Thyroid gland (tissue), 4 donors: ENCODE measurements at regions not wholly inside any gene's neighbourhood (a gene's known extent, or its start where the extent isn't known, plus 50 kb on each side); places are given as distances from the start of the nearest gene placed in this dataset.
A peak's percentile ranks its signal among the peaks of the same experiment; 100 is the strongest.

Experiments
- DNase-seq, 2 donors: peaks; one replicate each; pipeline ENCODE4 v3.0.0-alpha.2; 2019
- H3K27ac ChIP-seq, 3 donors: fragments of 200-600 bp; sonication (generic); 1 replicate in 2 of 3; 2 replicates in 1 of 3; pipeline ENCODE4 v1.5.1; 2016 to 2019; ENCODE audit warnings: mild to moderate bottlenecking in 1 of 3, moderate library complexity in 1 of 3
- H3K27me3 ChIP-seq: fragments of 200-600 bp; sonication (generic); one replicate; pipeline ENCODE4 v1.5.1; 2019
- H3K36me3 ChIP-seq, 2 donors: fragments of 200-600 bp; sonication (generic); one replicate each; pipeline ENCODE4 v1.5.1; 2016 to 2019
- H3K4me1 ChIP-seq, 2 donors: fragments of 200-600 bp; sonication (generic); one replicate each; pipeline ENCODE4 v1.5.1; 2017 to 2019
- H3K4me3 ChIP-seq, 3 donors: fragments of 200-600 bp; sonication (generic); replicated peaks in 1 of 3; 1 replicate in 2 of 3; 2 replicates in 1 of 3; pipeline ENCODE4 v1.5.1; 2016; ENCODE audit warnings: mild to moderate bottlenecking in 1 of 3
- H3K9me3 ChIP-seq: fragments of 200-600 bp; sonication (generic); one replicate; pipeline ENCODE4 v1.5.1; 2017
- CTCF ChIP-seq, 6 experiments: fragments of 200-600 bp in 3 of 6; fragments of 450-650 bp in 3 of 6; sonication (generic) in 3 of 6; IDR thresholded peaks; one replicate each; pipeline ENCODE4 v1.5.1; 2016 to 2019; ENCODE audit warnings: antibody characterized with exemption in 6 of 6, mild to moderate bottlenecking in 2 of 6, inconsistent platforms in 1 of 6, moderate library complexity in 1 of 6
- POLR2A ChIP-seq, 2 donors: fragments of 450-650 bp; IDR thresholded peaks; one replicate each; pipeline ENCODE4 v1.6.1; 2017; ENCODE audit warnings: antibody characterized with exemption in 2 of 2, mild to moderate bottlenecking in 2 of 2, moderate library complexity in 1 of 2
- WGBS, 2 donors: methylation state at CpG; one replicate each; pipeline ENCODE4 v1.1.5; 2017; 5-methylcytosine and 5-hydroxymethylcytosine counted together
- intact Hi-C: fragments of 100-400 bp; cut with DNase I; formaldehyde crosslinking; loops from one replicate; pipeline ENCODE4 v1.15.1; 2023

DNA sequence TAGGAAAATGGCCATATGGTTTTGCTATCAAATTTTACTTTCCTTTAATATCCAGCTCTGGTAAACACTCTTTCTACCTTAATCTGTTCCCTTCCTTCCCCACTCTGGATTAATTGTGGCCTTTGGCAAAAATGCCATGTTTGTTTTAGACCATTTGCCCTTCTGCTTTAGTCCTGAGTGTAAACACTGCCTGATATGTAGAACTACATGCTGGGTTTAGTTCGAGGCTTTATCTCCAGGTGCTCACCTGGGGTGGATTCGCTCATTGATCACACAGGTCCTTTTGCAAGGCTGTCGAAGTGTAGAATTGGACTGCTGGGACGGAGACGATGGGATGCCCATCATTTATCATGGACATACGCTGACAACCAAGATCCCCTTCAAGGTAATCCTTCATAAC, 94.1 kb downstream of the NOC3L start:
- DNase-seq, result no peak
- WGBS, 2 donors, result 84 to 88% methylated on average over 6 of the region's 6 CpGs
- H3K36me3 ChIP-seq, result no peaks in the 10 kb centered on the region

DNA sequence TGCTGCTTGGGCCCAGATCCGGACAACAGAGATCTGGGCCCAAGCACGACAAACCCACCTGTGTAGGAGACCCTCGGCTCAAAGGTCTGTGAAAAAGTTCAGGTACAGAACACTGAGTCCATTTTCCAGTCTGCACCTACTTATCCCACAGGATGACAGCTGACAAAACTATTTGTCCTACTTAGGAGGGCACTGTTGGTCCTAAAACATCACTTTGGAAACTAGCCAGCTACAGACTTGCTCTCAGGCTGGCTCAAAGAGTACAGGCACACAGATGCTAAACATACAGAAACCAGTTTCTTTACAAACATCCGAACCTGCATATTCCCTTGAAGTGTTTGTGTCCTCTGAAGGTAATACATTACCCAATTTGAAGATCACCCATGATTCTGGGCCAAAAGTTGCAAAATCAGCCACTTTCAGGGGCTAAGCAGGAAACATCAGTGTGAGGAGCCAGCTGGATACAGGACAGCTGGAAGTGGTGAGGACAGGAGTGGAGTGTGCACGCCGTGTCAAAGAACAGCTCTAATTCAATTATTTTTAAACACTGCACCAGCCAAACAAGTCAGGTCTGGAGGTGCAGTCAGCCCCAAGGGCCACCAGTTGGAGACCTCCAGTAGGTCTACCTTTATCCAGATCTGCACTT, 88.5 kb downstream of the NOC3L start:
- H3K9me3 ChIP-seq, result no peaks in the 10 kb centered on the region
- DNase-seq, result peak; percentile 75 to 76
- 15 to 44% methylated on average over 4 to 6 of the region's 6 CpGs for WGBS, 2 donors
- intact Hi-C loops, result no loop called here
- H3K27me3 ChIP-seq, result no peaks in the 10 kb centered on the region
- no peaks in the 10 kb centered on the region for H3K36me3 ChIP-seq
- TF ChIP-seq POLR2A (IDR thresholded peaks at IDR 0.05) (no peak), CTCF (IDR thresholded peaks at IDR 0.05) (no peak)
- H3K27ac ChIP-seq, result peak overlapping the region; percentile 66 to 80 (median 69)
- peaks cover 18 to 30% of the 10 kb centered on the region in 2 donors for H3K4me1 ChIP-seq
- no peak overlapping the region for H3K4me3 ChIP-seq

More for the DNA sequence above, 94.1 kb downstream of the NOC3L start:
- TF ChIP-seq CTCF (IDR thresholded peaks at IDR 0.05), result no peak
- no peak for TF ChIP-seq POLR2A (IDR thresholded peaks at IDR 0.05)
- Histone ChIP-seq H3K27me3 (no peaks in the 10 kb centered on the region), H3K4me3 (no peak overlapping the region), H3K4me1 (peaks cover 0 to 7% of the 10 kb centered on the region in 2 donors), H3K9me3 (no peaks in the 10 kb centered on the region), H3K27ac (no peak overlapping the region)
- intact Hi-C loops, result no loop called here

DNA sequence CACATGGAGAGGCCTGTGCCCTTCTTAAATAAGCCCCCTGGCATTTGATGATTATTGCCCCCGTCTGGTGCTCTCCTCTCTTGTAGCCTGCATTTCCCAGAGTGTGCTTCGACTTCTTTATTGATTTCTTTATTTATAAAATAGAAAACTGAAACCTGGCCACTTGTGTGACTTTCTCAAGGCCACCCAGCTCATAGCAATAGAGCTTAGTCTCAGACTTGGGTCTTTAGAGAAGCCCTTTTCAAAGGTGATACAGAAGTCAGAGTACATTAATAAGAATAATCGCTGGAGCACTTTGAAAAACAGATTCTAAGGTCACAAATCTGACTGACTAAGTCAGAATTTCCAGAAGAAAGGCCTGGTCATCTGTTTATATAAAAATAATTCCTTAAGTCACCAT, 86.6 kb downstream of the NOC3L start:
- intact Hi-C loops, result no loop called here
- H3K27ac ChIP-seq, result peak overlapping the region in 1 of 3 donors; percentile 80

GRCh38 chr10:94277450-94277849, 85.3 kb downstream of the NOC3L start:
- intact Hi-C loops, result no loop called here
- no peak overlapping the region for H3K27ac ChIP-seq
- 84 to 88% methylated on average over 6 of the region's 6 CpGs for WGBS, 2 donors
- TF ChIP-seq POLR2A (IDR thresholded peaks at IDR 0.05) (no peak), CTCF (IDR thresholded peaks at IDR 0.05) (no peak)
- peaks cover 18 to 39% of the 10 kb centered on the region in 2 donors for H3K4me1 ChIP-seq
- DNase-seq, result no peak
- no peak overlapping the region for H3K4me3 ChIP-seq
- H3K36me3 ChIP-seq, result no peaks in the 10 kb centered on the region
- no peaks in the 10 kb centered on the region for H3K27me3 ChIP-seq
- no peaks in the 10 kb centered on the region for H3K9me3 ChIP-seq

More for the DNA sequence above, 86.6 kb downstream of the NOC3L start:
- no peak for DNase-seq
- Histone ChIP-seq H3K4me3 (no peak overlapping the region), H3K4me1 (peaks cover 18 to 39% of the 10 kb centered on the region in 2 donors), H3K9me3 (no peaks in the 10 kb centered on the region), H3K36me3 (no peaks in the 10 kb centered on the region), H3K27me3 (no peaks in the 10 kb centered on the region)
- 87 to 94% methylated on average over 3 of the region's 3 CpGs for WGBS, 2 donors
- TF ChIP-seq POLR2A (IDR thresholded peaks at IDR 0.05) (no peak), CTCF (IDR thresholded peaks at IDR 0.05) (no peak)

DNA sequence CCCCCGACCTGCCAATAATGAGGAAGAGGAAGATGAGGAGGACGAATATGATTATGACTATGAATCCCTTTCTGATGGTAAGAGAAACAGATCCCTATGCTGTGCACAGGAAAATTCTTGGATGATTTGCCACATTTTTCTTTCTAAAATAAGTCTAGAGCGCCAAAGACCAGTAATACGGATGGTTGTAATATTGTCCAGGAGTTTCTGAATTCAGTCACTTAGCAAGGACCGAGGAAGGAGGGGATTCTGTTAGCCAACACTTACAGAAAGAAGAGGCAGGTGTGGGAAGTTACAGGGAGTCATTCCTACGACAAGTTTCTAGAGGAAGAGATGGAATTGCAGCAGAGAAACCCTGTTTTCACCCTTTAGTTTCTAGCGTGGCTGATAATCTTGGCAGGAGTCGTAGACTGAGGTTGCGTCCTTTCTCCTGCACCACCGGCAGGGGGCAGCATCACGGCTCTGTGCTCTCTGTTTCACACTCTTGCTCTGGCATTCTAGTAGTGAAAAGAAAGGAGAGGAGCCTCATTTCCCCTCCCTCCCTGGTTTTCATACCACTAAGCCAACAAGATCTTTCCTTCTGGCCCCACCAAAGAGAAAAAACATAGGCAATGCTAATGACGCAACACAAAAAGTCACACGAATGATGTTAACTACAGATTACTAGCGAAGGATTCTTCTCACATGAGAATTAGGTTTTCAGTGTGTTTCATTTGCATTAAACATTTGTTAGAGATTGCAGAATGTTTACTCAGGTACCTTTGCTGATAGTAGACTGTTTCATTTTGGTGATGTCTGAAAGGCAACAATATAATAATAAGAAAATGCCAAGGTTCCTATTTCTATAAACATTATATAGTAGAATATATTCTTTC, 82.7 kb downstream of the NOC3L start:
- Histone ChIP-seq H3K27me3 (no peaks in the 10 kb centered on the region), H3K36me3 (no peaks in the 10 kb centered on the region), H3K4me3 (no peak overlapping the region), H3K27ac (no peak overlapping the region), H3K9me3 (no peaks in the 10 kb centered on the region), H3K4me1 (peaks cover 4 to 17% of the 10 kb centered on the region in 2 donors)
- WGBS, 2 donors, result 61 to 63% methylated on average over 14 of the region's 14 CpGs
- peak; percentile 13 to 46 for DNase-seq
- intact Hi-C loops, result no loop called here
- TF ChIP-seq CTCF (IDR thresholded peaks at IDR 0.05) (peak; percentile 57 to 83 (median 74)), POLR2A (IDR thresholded peaks at IDR 0.05) (no peak)
